Endodermal cell (in vitro differentiated cells): ENCODE measurements at regions not wholly inside any gene's neighbourhood (a gene's known extent, or its start where the extent isn't known, plus 50 kb on each side); places are given as distances from the start of the nearest gene placed in this dataset.
A peak's percentile ranks its signal among the peaks of the same experiment; 100 is the strongest.

Experiments used
- DNase-seq: peaks from one replicate; pipeline ENCODE4 v3.0.0-alpha.2; 2017
- H3K27ac ChIP-seq: 2 replicates; pipeline ENCODE4 v1.5.1; 2013; ENCODE audit warnings: mild to moderate bottlenecking, low read depth, low read length, moderate library complexity
- H3K27me3 ChIP-seq: 2 replicates; pipeline ENCODE4 v1.6.1; 2013; ENCODE audit warnings: mild to moderate bottlenecking, low read length, moderate library complexity; ENCODE audit not compliant: insufficient read depth, control insufficient read depth, poor library complexity, severe bottlenecking
- H3K36me3 ChIP-seq: 2 replicates; pipeline ENCODE4 v1.7.0; 2013; ENCODE audit warnings: mild to moderate bottlenecking, low read length, moderate library complexity; ENCODE audit not compliant: control insufficient read depth, insufficient read depth
- H3K4me1 ChIP-seq: one replicate; pipeline ENCODE4 v1.7.0; 2013; ENCODE audit warnings: low read length; ENCODE audit not compliant: control insufficient read depth, insufficient read depth
- H3K4me3 ChIP-seq: 2 replicates; pipeline ENCODE4 v1.5.1; 2013; ENCODE audit warnings: mild to moderate bottlenecking, low read length, moderate library complexity
- H3K9ac ChIP-seq: 2 replicates; pipeline ENCODE4 v1.6.1; 2013; ENCODE audit warnings: mild to moderate bottlenecking, low read length, moderate library complexity; ENCODE audit not compliant: poor library complexity, severe bottlenecking; ENCODE audit errors: extremely low read depth
- H3K9me3 ChIP-seq: 2 replicates; pipeline ENCODE4 v1.6.1; 2013; ENCODE audit warnings: mild to moderate bottlenecking, low read length, moderate library complexity; ENCODE audit not compliant: control insufficient read depth
- H3K27ac Mint-ChIP-seq: 2 replicates; pipeline ENCODE4 v1.8.0; 2020; ENCODE audit warnings: mixed read lengths
- H3K27me3 Mint-ChIP-seq: 2 replicates; pipeline ENCODE4 v1.8.0; 2021; ENCODE audit warnings: mild to moderate bottlenecking, mixed read lengths; ENCODE audit not compliant: insufficient read depth
- H3K36me3 Mint-ChIP-seq: 2 replicates; pipeline ENCODE4 v1.8.0; 2020; ENCODE audit warnings: low read depth, mixed read lengths
- H3K4me1 Mint-ChIP-seq: 2 replicates; pipeline ENCODE4 v1.8.0; 2020; ENCODE audit warnings: mixed read lengths
- H3K4me3 Mint-ChIP-seq: 2 replicates; pipeline ENCODE4 v1.8.0; 2020; ENCODE audit warnings: mild to moderate bottlenecking, moderate library complexity, mixed read lengths
- H3K9me3 Mint-ChIP-seq: 2 replicates; pipeline ENCODE4 v1.8.0; 2020; ENCODE audit warnings: mild to moderate bottlenecking, mixed read lengths
- CTCF ChIP-seq: fragments of 200-600 bp; sonication (generic); conservative IDR thresholded peaks from 2 replicates; pipeline ENCODE4 v1.5.0; 2021; ENCODE audit warnings: antibody characterized with exemption, mild to moderate bottlenecking
- WGBS, 2 experiments: methylation state at CpG; one replicate each; pipeline versions ENCODE4 v1.1.5 to v1.1.7; 2013; ENCODE audit warnings: missing lambda C conversion rate in 2 of 2, mixed read lengths in 1 of 2; ENCODE audit not compliant: insufficient coverage in 1 of 2, insufficient read length in 1 of 2; 5-methylcytosine and 5-hydroxymethylcytosine counted together

GRCh38 chr7:22879709-22880306 is 57.2 kb upstream of the TOMM7 start:
- Histone ChIP-seq H3K4me3 (no peak overlapping the region), H3K27me3 (no peaks in the 10 kb centered on the region), H3K9me3 (no peaks in the 10 kb centered on the region), H3K9ac (no peak overlapping the region), H3K4me1 (no peaks in the 10 kb centered on the region), H3K36me3 (no peaks in the 10 kb centered on the region), H3K27ac (no peak overlapping the region)
- peak overlapping the region; percentile 32 for H3K27ac Mint-ChIP-seq
- no peak overlapping the region for H3K4me3 Mint-ChIP-seq
- no peak for TF ChIP-seq CTCF
- DNase-seq, result peak; percentile 72
- peaks cover 33% of the 10 kb centered on the region for H3K4me1 Mint-ChIP-seq
- no peaks in the 10 kb centered on the region for H3K9me3 Mint-ChIP-seq
- 67 to 72% methylated on average over 4 to 8 of the region's 8 CpGs for WGBS, 2 experiments
- no peaks in the 10 kb centered on the region for H3K36me3 Mint-ChIP-seq
- H3K27me3 Mint-ChIP-seq, result peaks cover 2% of the 10 kb centered on the region

GRCh38 chr7:22879280-22879679 is 56.6 kb upstream of the TOMM7 start:
- H3K9ac ChIP-seq, result no peak overlapping the region
- Mint-ChIP-seq H3K4me1 (peaks cover 36% of the 10 kb centered on the region), H3K36me3 (no peaks in the 10 kb centered on the region), H3K27ac (no peak overlapping the region), H3K27me3 (peaks cover 2% of the 10 kb centered on the region), H3K4me3 (no peak overlapping the region), H3K9me3 (no peaks in the 10 kb centered on the region)
- H3K4me3 ChIP-seq, result no peak overlapping the region
- 92 to 97% methylated on average over 4 of the region's 4 CpGs for WGBS, 2 experiments
- no peaks in the 10 kb centered on the region for H3K27me3 ChIP-seq
- H3K27ac ChIP-seq, result no peak overlapping the region
- H3K36me3 ChIP-seq, result no peaks in the 10 kb centered on the region
- no peak for TF ChIP-seq CTCF
- H3K4me1 ChIP-seq, result no peaks in the 10 kb centered on the region
- no peaks in the 10 kb centered on the region for H3K9me3 ChIP-seq
- no peak for DNase-seq

GRCh38 chr7:22876986-22877729 is 54.5 kb upstream of the TOMM7 start:
- no peak for TF ChIP-seq CTCF
- Mint-ChIP-seq H3K27ac (no peak overlapping the region), H3K4me1 (peaks cover 32% of the 10 kb centered on the region), H3K27me3 (peaks cover 2% of the 10 kb centered on the region), H3K4me3 (no peak overlapping the region), H3K9me3 (no peaks in the 10 kb centered on the region), H3K36me3 (no peaks in the 10 kb centered on the region)
- H3K4me1 ChIP-seq, result no peaks in the 10 kb centered on the region
- no peak overlapping the region for H3K4me3 ChIP-seq
- H3K9ac ChIP-seq, result no peak overlapping the region
- no peak for DNase-seq
- no peaks in the 10 kb centered on the region for H3K36me3 ChIP-seq
- WGBS, 2 experiments, result 88 to 90% methylated on average over 1 of the region's 1 CpG
- H3K9me3 ChIP-seq, result no peaks in the 10 kb centered on the region
- H3K27me3 ChIP-seq, result no peaks in the 10 kb centered on the region
- no peak overlapping the region for H3K27ac ChIP-seq
